Natural killer cell (primary cell): ENCODE measurements at regions not wholly inside any gene's neighbourhood (a gene's known extent, or its start where the extent isn't known, plus 50 kb on each side); places are given as distances from the start of the nearest gene placed in this dataset.

Experiments used
- ATAC-seq, 3 donors: fragments of 150-1000 bp in 2 of 3; fragments of 200-7000 bp in 1 of 3; cut with Tn5 transposase; 1 replicate in 1 of 3; 2 replicates in 2 of 3; pipeline ENCODE4 v1.10.0; 2021; ENCODE audit warnings: mild to moderate bottlenecking in 2 of 3, moderate library complexity in 2 of 3
- DNase-seq, 2 donors: peaks; one replicate each; pipeline versions ENCODE4 v3.0.0 to v3.0.0-alpha.2; 2013 to 2021; ENCODE audit warnings: mixed read lengths in 1 of 2
- H3K27ac ChIP-seq: one replicate; pipeline ENCODE4 v1.5.1; 2013; ENCODE audit warnings: mild to moderate bottlenecking, low read length
- H3K27me3 ChIP-seq: one replicate; pipeline ENCODE4 v1.6.1; 2013; ENCODE audit warnings: low read length; ENCODE audit not compliant: control insufficient read depth, insufficient read depth
- H3K36me3 ChIP-seq: one replicate; pipeline ENCODE4 v1.6.1; 2013; ENCODE audit warnings: low read length; ENCODE audit not compliant: control insufficient read depth, insufficient read depth
- H3K4me1 ChIP-seq: one replicate; pipeline ENCODE4 v1.6.1; 2013; ENCODE audit warnings: low read length; ENCODE audit not compliant: control insufficient read depth, insufficient read depth
- H3K4me3 ChIP-seq: one replicate; pipeline ENCODE4 v1.5.1; 2013; ENCODE audit warnings: low read length
- H3K9me3 ChIP-seq: one replicate; pipeline ENCODE4 v1.6.1; 2013; ENCODE audit warnings: low read length; ENCODE audit not compliant: control insufficient read depth, insufficient read depth
- H3K27ac Mint-ChIP-seq, 2 donors: one replicate each; pipeline ENCODE4 v1.8.0; 2022; ENCODE audit warnings: mild to moderate bottlenecking in 2 of 2, mixed read lengths in 2 of 2, moderate library complexity in 1 of 2
- H3K27me3 Mint-ChIP-seq, 2 donors: one replicate each; pipeline ENCODE4 v1.8.0; 2022; ENCODE audit warnings: low read depth in 2 of 2, mixed read lengths in 2 of 2
- H3K36me3 Mint-ChIP-seq: one replicate; pipeline ENCODE4 v1.8.0; 2022; ENCODE audit warnings: mixed read lengths
- H3K4me1 Mint-ChIP-seq, 2 donors: one replicate each; pipeline ENCODE4 v1.8.0; 2022; ENCODE audit warnings: mixed read lengths in 2 of 2
- H3K4me3 Mint-ChIP-seq: one replicate; pipeline ENCODE4 v1.8.0; 2022; ENCODE audit warnings: mild to moderate bottlenecking, moderate library complexity, mixed read lengths
- H3K9me3 Mint-ChIP-seq, 2 donors: one replicate each; pipeline ENCODE4 v1.8.0; 2022; ENCODE audit warnings: mixed read lengths in 2 of 2
- CTCF ChIP-seq: fragments of 200-600 bp; IDR thresholded peaks from one replicate; pipeline ENCODE4 v1.8.0; 2022; ENCODE audit warnings: antibody characterized with exemption
- WGBS: methylation state at CpG from one replicate; pipeline ENCODE4 v1.1.7; 2013; ENCODE audit warnings: missing lambda C conversion rate; ENCODE audit not compliant: insufficient coverage; 5-methylcytosine and 5-hydroxymethylcytosine counted together
- intact Hi-C: fragments of 100-400 bp; cut with micrococcal nuclease; formaldehyde crosslinking; loops from one replicate; pipeline ENCODE4 v1.14.2; 2022

GRCh38 chr16:65604771-65605170 is 482.9 kb upstream of the CDH11 start:
- Mint-ChIP-seq H3K27ac (no peak overlapping the region), H3K4me1 (no peaks in the 10 kb centered on the region), H3K36me3 (no peaks in the 10 kb centered on the region), H3K9me3 (peaks cover 0 to 2% of the 10 kb centered on the region in 2 donors), H3K27me3 (no peaks in the 10 kb centered on the region), H3K4me3 (no peak overlapping the region)
- Histone ChIP-seq H3K27me3 (no peaks in the 10 kb centered on the region), H3K9me3 (no peaks in the 10 kb centered on the region), H3K4me3 (no peak overlapping the region), H3K36me3 (no peaks in the 10 kb centered on the region), H3K27ac (no peak overlapping the region), H3K4me1 (no peaks in the 10 kb centered on the region)
- intact Hi-C loops: no loop called here
- no peak for TF ChIP-seq CTCF
- DNase-seq (no peak), ATAC-seq (no peak)
- 100% methylated on average over 2 of the region's 3 CpGs for WGBS

- no peaks in the 10 kb centered on the region for H3K9me3 ChIP-seq
- no peaks in the 10 kb centered on the region for H3K36me3 ChIP-seq
- Mint-ChIP-seq H3K4me1 (no peaks in the 10 kb centered on the region), H3K4me3 (no peak overlapping the region), H3K36me3 (no peaks in the 10 kb centered on the region), H3K9me3 (peaks cover 2 to 3% of the 10 kb centered on the region in 2 donors), H3K27ac (no peak overlapping the region), H3K27me3 (no peaks in the 10 kb centered on the region)
- intact Hi-C loops: no loop called here
- H3K27me3 ChIP-seq: no peaks in the 10 kb centered on the region
- DNase-seq (no peak), ATAC-seq (no peak)
- H3K4me1 ChIP-seq: no peaks in the 10 kb centered on the region
- TF ChIP-seq CTCF: no peak
- H3K27ac ChIP-seq: no peak overlapping the region
- WGBS: 81% methylated on average over 3 of the region's 3 CpGs
- H3K4me3 ChIP-seq: no peak overlapping the region
Measured at GRCh38 chr16:65601781-65602180, 479.9 kb upstream of the CDH11 start.

- Histone ChIP-seq H3K36me3 (no peaks in the 10 kb centered on the region), H3K4me1 (no peaks in the 10 kb centered on the region), H3K27me3 (no peaks in the 10 kb centered on the region), H3K9me3 (no peaks in the 10 kb centered on the region), H3K4me3 (no peak overlapping the region), H3K27ac (no peak overlapping the region)
- no peak for DNase-seq
- Mint-ChIP-seq H3K27me3 (peaks cover 0 to 3% of the 10 kb centered on the region in 2 donors), H3K4me1 (no peaks in the 10 kb centered on the region), H3K9me3 (peaks cover 4 to 5% of the 10 kb centered on the region in 2 donors), H3K27ac (no peak overlapping the region), H3K4me3 (no peak overlapping the region), H3K36me3 (no peaks in the 10 kb centered on the region)
- no peak for ATAC-seq
- WGBS: no CpG with 5 or more reads among the region's 3 CpGs
- TF ChIP-seq CTCF: no peak
- intact Hi-C loops: no loop called here
Measured at GRCh38 chr16:65600629-65601028, 478.8 kb upstream of the CDH11 start.

- Histone ChIP-seq H3K27ac (no peak overlapping the region), H3K9me3 (no peaks in the 10 kb centered on the region), H3K36me3 (no peaks in the 10 kb centered on the region), H3K4me1 (no peaks in the 10 kb centered on the region), H3K27me3 (no peaks in the 10 kb centered on the region), H3K4me3 (no peak overlapping the region)
- Mint-ChIP-seq H3K9me3 (peaks cover 4 to 6% of the 10 kb centered on the region in 2 donors), H3K27me3 (peaks cover 0 to 3% of the 10 kb centered on the region in 2 donors), H3K27ac (no peak overlapping the region), H3K4me3 (no peak overlapping the region), H3K4me1 (no peaks in the 10 kb centered on the region), H3K36me3 (no peaks in the 10 kb centered on the region)
- 76% methylated on average over 4 of the region's 4 CpGs for whole genome bisulfite sequencing
- intact Hi-C loops: no loop called here
- TF ChIP-seq CTCF: no peak
- DNase-seq (no peak), ATAC-seq (no peak)
Measured at GRCh38 chr16:65600046-65600445, 478.2 kb upstream of the CDH11 start.
